Sigmoid colon (tissue), 4 donors: ENCODE measurements at regions not wholly inside any gene's neighbourhood (a gene's known extent, or its start where the extent isn't known, plus 50 kb on each side); places are given as distances from the start of the nearest gene placed in this dataset.

Experiments used
- POLR2AphosphoS5 ChIP-seq, 4 donors: sonication (generic); formaldehyde crosslinking; IDR thresholded peaks; one replicate each; pipeline ENCODE4 v1.6.1; 2017; ENCODE audit warnings: antibody characterized with exemption in 4 of 4
- TF ChIP-seq, protein P1 (sequence below), 4 experiments: fragments of 450-650 bp in 3 of 4; fragments of 200-600 bp in 1 of 4; IDR thresholded peaks; one replicate each; pipeline ENCODE4 v1.5.1; 2016 to 2019; ENCODE audit warnings: antibody characterized with exemption in 4 of 4, mild to moderate bottlenecking in 3 of 4, moderate library complexity in 2 of 4

DNA sequence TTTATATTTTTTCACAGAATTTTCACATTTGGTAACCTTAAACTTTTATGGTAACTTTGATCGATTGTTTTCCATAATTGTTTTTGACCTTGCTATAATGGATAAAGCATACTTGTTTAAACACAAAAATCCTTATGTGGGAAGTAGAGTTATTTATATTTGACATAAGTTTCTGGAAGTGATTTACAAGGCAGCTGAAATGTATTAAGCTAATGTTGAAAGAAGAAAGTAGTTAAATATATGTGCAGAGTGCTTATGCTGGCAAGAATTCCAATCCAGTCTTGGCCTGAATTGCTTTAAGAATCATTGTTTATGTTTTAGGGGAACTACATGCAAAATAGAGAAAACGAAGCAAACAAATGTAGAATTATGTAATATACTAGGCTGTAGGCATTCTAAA, 763.6 kb downstream of the TAF11L14 start:
- no peak for TF ChIP-seq POLR2AphosphoS5 (IDR thresholded peaks at IDR 0.05)
- TF ChIP-seq, protein P1, sequence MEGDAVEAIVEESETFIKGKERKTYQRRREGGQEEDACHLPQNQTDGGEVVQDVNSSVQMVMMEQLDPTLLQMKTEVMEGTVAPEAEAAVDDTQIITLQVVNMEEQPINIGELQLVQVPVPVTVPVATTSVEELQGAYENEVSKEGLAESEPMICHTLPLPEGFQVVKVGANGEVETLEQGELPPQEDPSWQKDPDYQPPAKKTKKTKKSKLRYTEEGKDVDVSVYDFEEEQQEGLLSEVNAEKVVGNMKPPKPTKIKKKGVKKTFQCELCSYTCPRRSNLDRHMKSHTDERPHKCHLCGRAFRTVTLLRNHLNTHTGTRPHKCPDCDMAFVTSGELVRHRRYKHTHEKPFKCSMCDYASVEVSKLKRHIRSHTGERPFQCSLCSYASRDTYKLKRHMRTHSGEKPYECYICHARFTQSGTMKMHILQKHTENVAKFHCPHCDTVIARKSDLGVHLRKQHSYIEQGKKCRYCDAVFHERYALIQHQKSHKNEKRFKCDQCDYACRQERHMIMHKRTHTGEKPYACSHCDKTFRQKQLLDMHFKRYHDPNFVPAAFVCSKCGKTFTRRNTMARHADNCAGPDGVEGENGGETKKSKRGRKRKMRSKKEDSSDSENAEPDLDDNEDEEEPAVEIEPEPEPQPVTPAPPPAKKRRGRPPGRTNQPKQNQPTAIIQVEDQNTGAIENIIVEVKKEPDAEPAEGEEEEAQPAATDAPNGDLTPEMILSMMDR (IDR thresholded peaks at IDR 0.05) = no peak
